K562 (cell line): ENCODE measurements at regions not wholly inside any gene's neighbourhood (a gene's known extent, or its start where the extent isn't known, plus 50 kb on each side); places are given as distances from the start of the nearest gene placed in this dataset.

ENCODE experiments used
- ATAC-seq: fragments of 200-7000 bp; cut with Tn5 transposase; 3 replicates; pipeline ENCODE4 v1.9.1; 2020; ENCODE audit warnings: moderate library complexity
- BruUV-seq: library from RNA; stranded (reverse); fragments of 400-500 nt; replicated peaks from 2 replicates; lab custom pipeline; 2021; lab: Mats Ljungman, UMichigan
- CTCF ChIA-PET: fragments of 300-600 bp; formaldehyde crosslinking; extraction: SDS; loops from one replicate; lab custom pipeline; 2021; ENCODE audit warnings: low intra/inter-chr PET ratio; lab: Yijun Ruan, JAX
- POLR2A ChIA-PET: fragments of 300-600, 350-650 bp; sonication (Branson Sonifier 250); formaldehyde crosslinking; extraction: SDS; loops from one replicate; lab custom pipeline; 2021; ENCODE audit warnings: antibody characterized with exemption, inconsistent platforms; lab: Yijun Ruan, JAX
- DNase-seq, 4 experiments: peaks; one replicate each; pipeline versions ENCODE4 v3.0.0 to v3.0.0-alpha.2; 2011 to 2018; ENCODE audit warnings: low spot score in 3 of 4, mixed read lengths in 3 of 4; ENCODE audit errors: extremely low read depth in 1 of 4
- FAIRE-seq: peaks from 2 replicates; lab custom pipeline; 2011; peaks lifted over from hg19 to GRCh38; lab: Jason Lieb, UNC
- H2AFZ ChIP-seq: 2 replicates; pipeline ENCODE4 v1.6.0; 2011; ENCODE audit warnings: low read depth, low read length, control low read depth, inconsistent platforms
- H3K27ac ChIP-seq: fragments of 200-600 bp; 3 replicates; pipeline ENCODE4 v1.8.0; 2011; ENCODE audit warnings: low read depth, mild to moderate bottlenecking, control low read depth, inconsistent platforms, low read length, moderate library complexity, mixed read lengths; ENCODE audit errors: extremely low read depth
- H3K27me3 ChIP-seq, 2 experiments: fragments of 300-600 bp in 1 of 2; 2 replicates in 1 of 2; 3 replicates in 1 of 2; pipeline versions ENCODE4 v1.6.0 to v1.8.0; 2011; ENCODE audit warnings: inconsistent platforms in 2 of 2, low read length in 2 of 2, mild to moderate bottlenecking in 1 of 2, mixed read lengths in 1 of 2, moderate library complexity in 1 of 2; ENCODE audit not compliant: control insufficient read depth in 2 of 2, insufficient read depth in 2 of 2
- H3K36me3 ChIP-seq: fragments of 300-600 bp; 3 replicates; pipeline ENCODE4 v1.8.0; 2011; ENCODE audit warnings: mild to moderate bottlenecking, low read length, inconsistent platforms; ENCODE audit not compliant: control insufficient read depth, insufficient read depth
- H3K4me1 ChIP-seq, 2 experiments: fragments of 200-600 bp in 1 of 2; replicated peaks in 1 of 2; 2 replicates in 1 of 2; 3 replicates in 1 of 2; pipeline versions ENCODE4 v1.5.1 to v1.8.0; 2011; ENCODE audit warnings: inconsistent platforms in 2 of 2, low read length in 2 of 2, mild to moderate bottlenecking in 1 of 2, mixed read lengths in 1 of 2, moderate library complexity in 1 of 2; ENCODE audit not compliant: control insufficient read depth in 2 of 2, insufficient read depth in 2 of 2
- H3K4me2 ChIP-seq: 2 replicates; pipeline ENCODE4 v1.6.1; 2011; ENCODE audit warnings: low read length, control low read depth, inconsistent platforms, mixed read lengths; ENCODE audit not compliant: insufficient read depth
- H3K4me3 ChIP-seq: fragments of 200-600 bp; sonication (generic), shearing (Covaris generic); 2 replicates; pipeline ENCODE4 v1.5.1; 2016; ENCODE audit warnings: control low read depth, inconsistent platforms
- H3K79me2 ChIP-seq: fragments of 200-600 bp; 3 replicates; pipeline ENCODE4 v1.8.0; 2011; ENCODE audit warnings: low read length, inconsistent platforms; ENCODE audit not compliant: control insufficient read depth, insufficient read depth
- H3K9ac ChIP-seq, 2 experiments: 2 replicates each; pipeline versions ENCODE4 v1.6.0 to v1.6.1; 2011; ENCODE audit warnings: low read depth in 2 of 2, low read length in 2 of 2, control low read depth in 1 of 2, inconsistent platforms in 1 of 2, mild to moderate bottlenecking in 1 of 2, mixed read lengths in 1 of 2; ENCODE audit not compliant: insufficient read depth in 1 of 2
- H3K9me1 ChIP-seq: one replicate; pipeline ENCODE4 v1.6.0; 2011; ENCODE audit warnings: inconsistent platforms, mild to moderate bottlenecking, low read length, moderate library complexity; ENCODE audit not compliant: control insufficient read depth, insufficient read depth
- H3K9me3 ChIP-seq: replicated peaks from 2 replicates; pipeline ENCODE4 v1.5.1; 2011; ENCODE audit warnings: low read depth, low read length, inconsistent platforms; ENCODE audit not compliant: control insufficient read depth, insufficient read depth
- H4K20me1 ChIP-seq: replicated peaks from 2 replicates; pipeline ENCODE4 v1.6.1; 2011; ENCODE audit warnings: low read length, inconsistent platforms, mixed read lengths; ENCODE audit not compliant: control insufficient read depth, insufficient read depth
- AFF1 ChIP-seq, 2 experiments: fragments of 450-650 bp; IDR thresholded peaks; 2 replicates each; pipeline ENCODE4 v1.6.1; 2018; ENCODE audit warnings: mild to moderate bottlenecking in 2 of 2, low read depth in 1 of 2; ENCODE audit not compliant: partially characterized antibody in 2 of 2
- POLR2G ChIP-seq: fragments of 200-400 bp; formaldehyde crosslinking; IDR thresholded peaks from 2 replicates; pipeline ENCODE4 v1.6.1; 2017; ENCODE audit warnings: low read depth, mild to moderate bottlenecking, antibody characterized with exemption, low read length, moderate library complexity
- TEAD2 ChIP-seq: fragments of 450-650 bp; IDR thresholded peaks from 2 replicates; pipeline ENCODE4 v1.6.1; 2016; ENCODE audit warnings: missing genetic modification characterization, control low read depth, missing compliant biosample characterization
- WGBS: fragments of 100-300 bp; shearing (Covaris generic); methylation state at CpG from one replicate; pipeline ENCODE4 v1.1.6; 2016; ENCODE audit warnings: low coverage, mixed read lengths; ENCODE audit not compliant: insufficient coverage; ENCODE audit errors: missing lambda C conversion rate; 5-methylcytosine and 5-hydroxymethylcytosine counted together
- in situ Hi-C: fragments of 300-500 bp; cut with MboI; formaldehyde crosslinking; loops from 4 replicates; pipeline ENCODE4 v1.15.0; 2018; ENCODE audit warnings: inconsistent platforms, mixed read lengths
- intact Hi-C: fragments of 100-400 bp; cut with micrococcal nuclease; formaldehyde crosslinking; loops from 2 replicates; pipeline ENCODE4 v1.14.2; 2022
- TF ChIP-seq, protein P1 (sequence below): sonication (generic); formaldehyde crosslinking; IDR thresholded peaks from 2 replicates; pipeline ENCODE4 v1.8.0; 2022; ENCODE audit warnings: mild to moderate bottlenecking, low read depth, missing genetic modification reagents

DNA sequence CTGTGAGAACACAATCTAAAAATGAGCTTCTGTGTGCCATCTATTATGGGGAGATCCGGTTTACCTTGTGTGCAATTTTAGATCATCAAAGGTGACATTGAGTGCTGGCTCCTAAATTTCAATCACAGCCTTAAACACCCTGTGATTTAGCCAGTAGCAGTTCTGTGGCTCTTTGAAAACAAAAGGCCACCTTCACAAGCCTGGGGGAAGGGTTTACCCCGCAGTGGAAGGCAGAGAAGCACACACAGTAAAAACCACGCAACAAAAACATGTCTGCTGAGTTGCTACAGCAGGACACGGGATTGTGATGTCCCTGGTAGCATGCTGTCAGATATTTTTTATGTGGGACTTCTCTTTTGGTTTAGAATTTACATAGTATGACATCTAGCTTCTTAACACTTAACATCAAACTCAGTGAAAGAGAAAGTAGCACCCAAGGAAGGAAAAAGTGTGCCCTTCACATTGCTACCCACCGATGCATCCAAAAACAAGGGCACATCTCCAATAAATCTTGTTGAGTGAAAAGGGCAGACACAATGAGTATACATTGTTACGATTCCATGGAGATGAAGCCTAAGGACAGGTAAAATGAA, 56.1 kb upstream of the RNF152 start (continued):
- no peak for TF ChIP-seq TEAD2

DNA sequence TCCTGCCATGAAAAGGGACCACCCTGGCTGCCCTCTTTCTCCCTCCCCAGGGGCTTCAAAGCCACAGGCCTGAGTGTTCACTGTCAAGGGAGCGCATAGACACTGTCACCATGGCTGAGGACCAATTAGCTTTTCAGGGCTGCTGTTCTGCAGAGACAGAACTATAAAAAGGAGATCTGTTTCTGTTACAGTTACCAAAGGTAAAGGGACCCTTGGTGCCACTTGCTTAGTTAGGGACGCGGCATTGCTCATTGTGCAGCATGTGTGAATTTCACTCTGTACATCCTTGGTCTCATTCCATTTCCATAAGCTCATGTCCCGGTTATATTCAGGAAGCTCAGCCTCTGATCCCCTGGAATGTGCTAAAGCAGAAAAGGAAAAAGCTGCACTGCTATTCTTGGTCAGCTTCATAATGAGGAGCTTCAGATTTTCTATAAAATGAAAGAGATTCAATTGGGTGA, 55.5 kb upstream of the RNF152 start:
- Histone ChIP-seq H2AFZ (no peak overlapping the region), H4K20me1 (no peaks in the 10 kb centered on the region), H3K27me3 (peaks cover 0 to 8% of the 10 kb centered on the region in 2 experiments; a peak in 2 of 5 replicates), H3K4me3 (no peak overlapping the region), H3K9me1 (no peaks in the 10 kb centered on the region), H3K79me2 (no peaks in the 10 kb centered on the region), H3K36me3 (no peaks in the 10 kb centered on the region), H3K9me3 (no peaks in the 10 kb centered on the region), H3K27ac (no peak overlapping the region), H3K4me1 (no peaks in the 10 kb centered on the region), H3K4me2 (no peak overlapping the region), H3K9ac (no peak overlapping the region)
- WGBS, result 2% methylated on average over 4 of the region's 4 CpGs
- CTCF ChIA-PET, result no interaction called here
- TF ChIP-seq AFF1 (IDR thresholded peaks at IDR 0.05; ENCODE audit: low read depth in 1 of 2, partially characterized antibody in 2 of 2) (no peak), POLR2G (no peak)
- TF ChIP-seq, protein P1, sequence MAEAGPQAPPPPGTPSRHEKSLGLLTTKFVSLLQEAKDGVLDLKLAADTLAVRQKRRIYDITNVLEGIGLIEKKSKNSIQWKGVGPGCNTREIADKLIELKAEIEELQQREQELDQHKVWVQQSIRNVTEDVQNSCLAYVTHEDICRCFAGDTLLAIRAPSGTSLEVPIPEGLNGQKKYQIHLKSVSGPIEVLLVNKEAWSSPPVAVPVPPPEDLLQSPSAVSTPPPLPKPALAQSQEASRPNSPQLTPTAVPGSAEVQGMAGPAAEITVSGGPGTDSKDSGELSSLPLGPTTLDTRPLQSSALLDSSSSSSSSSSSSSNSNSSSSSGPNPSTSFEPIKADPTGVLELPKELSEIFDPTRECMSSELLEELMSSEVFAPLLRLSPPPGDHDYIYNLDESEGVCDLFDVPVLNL (CRISPR knock-in tag), result no peak
- DNase-seq (no peak), FAIRE-seq (no peak), ATAC-seq (no peak)
- POLR2A ChIA-PET, result interaction anchor here (1.0 kb wide), 1 partner anchor 10 kb away, joined by 4 read pairs; no protein-coding TSS in a partner anchor
- in situ Hi-C loops (no loop called here), intact Hi-C loops (no loop called here)
- BruUV-seq, result no TSS peak
